ENCODE measurements at regions not wholly inside any gene's neighbourhood (a gene's known extent, or its start where the extent isn't known, plus 50 kb on each side); places are given as distances from the start of the nearest gene placed in this dataset.
"Not testable (repeated sequence)": the region's sequence is repeated elsewhere in the genome, so short reads cannot be mapped to it uniquely, and the experiment has no call there.

GRCh38 chr4:84126061-84126787, 372.9 kb downstream of the NKX6-1 start:
- DNase-seq (ENCODE audit: low read depth) = no peak
- TF ChIP-seq POLR2A (IDR thresholded peaks at IDR 0.05; ENCODE audit: extremely low read depth, insufficient read length) = no peak
- TF ChIP-seq, protein P1, sequence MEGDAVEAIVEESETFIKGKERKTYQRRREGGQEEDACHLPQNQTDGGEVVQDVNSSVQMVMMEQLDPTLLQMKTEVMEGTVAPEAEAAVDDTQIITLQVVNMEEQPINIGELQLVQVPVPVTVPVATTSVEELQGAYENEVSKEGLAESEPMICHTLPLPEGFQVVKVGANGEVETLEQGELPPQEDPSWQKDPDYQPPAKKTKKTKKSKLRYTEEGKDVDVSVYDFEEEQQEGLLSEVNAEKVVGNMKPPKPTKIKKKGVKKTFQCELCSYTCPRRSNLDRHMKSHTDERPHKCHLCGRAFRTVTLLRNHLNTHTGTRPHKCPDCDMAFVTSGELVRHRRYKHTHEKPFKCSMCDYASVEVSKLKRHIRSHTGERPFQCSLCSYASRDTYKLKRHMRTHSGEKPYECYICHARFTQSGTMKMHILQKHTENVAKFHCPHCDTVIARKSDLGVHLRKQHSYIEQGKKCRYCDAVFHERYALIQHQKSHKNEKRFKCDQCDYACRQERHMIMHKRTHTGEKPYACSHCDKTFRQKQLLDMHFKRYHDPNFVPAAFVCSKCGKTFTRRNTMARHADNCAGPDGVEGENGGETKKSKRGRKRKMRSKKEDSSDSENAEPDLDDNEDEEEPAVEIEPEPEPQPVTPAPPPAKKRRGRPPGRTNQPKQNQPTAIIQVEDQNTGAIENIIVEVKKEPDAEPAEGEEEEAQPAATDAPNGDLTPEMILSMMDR (IDR thresholded peaks at IDR 0.05; ENCODE audit: low read depth, low read length) = no peak
- TF ChIP-seq, protein P2, sequence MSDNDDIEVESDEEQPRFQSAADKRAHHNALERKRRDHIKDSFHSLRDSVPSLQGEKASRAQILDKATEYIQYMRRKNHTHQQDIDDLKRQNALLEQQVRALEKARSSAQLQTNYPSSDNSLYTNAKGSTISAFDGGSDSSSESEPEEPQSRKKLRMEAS (IDR thresholded peaks at IDR 0.05; ENCODE audit: low read depth, low read length) = no peak
- TF ChIP-seq MYC (IDR thresholded peaks at IDR 0.05; ENCODE audit: low read depth, low read length) = no peak
- H3K4me3 ChIP-seq (ENCODE audit: low read depth, low read length) = no peak overlapping the region

- DNase-seq (ENCODE audit: low read depth) = no peak
- H3K4me3 ChIP-seq (ENCODE audit: low read depth, low read length) = no peak overlapping the region
- no peak for TF ChIP-seq POLR2A (IDR thresholded peaks at IDR 0.05; ENCODE audit: extremely low read depth, insufficient read length)
- TF ChIP-seq MYC (IDR thresholded peaks at IDR 0.05; ENCODE audit: low read depth, low read length) = no peak
- TF ChIP-seq, protein P2 (IDR thresholded peaks at IDR 0.05; ENCODE audit: low read depth, low read length) = no peak
- TF ChIP-seq, protein P1 (IDR thresholded peaks at IDR 0.05; ENCODE audit: low read depth, low read length) = no peak
Observed at GRCh38 chr4:84110040-84110439, 389.1 kb downstream of the NKX6-1 start.

DNA sequence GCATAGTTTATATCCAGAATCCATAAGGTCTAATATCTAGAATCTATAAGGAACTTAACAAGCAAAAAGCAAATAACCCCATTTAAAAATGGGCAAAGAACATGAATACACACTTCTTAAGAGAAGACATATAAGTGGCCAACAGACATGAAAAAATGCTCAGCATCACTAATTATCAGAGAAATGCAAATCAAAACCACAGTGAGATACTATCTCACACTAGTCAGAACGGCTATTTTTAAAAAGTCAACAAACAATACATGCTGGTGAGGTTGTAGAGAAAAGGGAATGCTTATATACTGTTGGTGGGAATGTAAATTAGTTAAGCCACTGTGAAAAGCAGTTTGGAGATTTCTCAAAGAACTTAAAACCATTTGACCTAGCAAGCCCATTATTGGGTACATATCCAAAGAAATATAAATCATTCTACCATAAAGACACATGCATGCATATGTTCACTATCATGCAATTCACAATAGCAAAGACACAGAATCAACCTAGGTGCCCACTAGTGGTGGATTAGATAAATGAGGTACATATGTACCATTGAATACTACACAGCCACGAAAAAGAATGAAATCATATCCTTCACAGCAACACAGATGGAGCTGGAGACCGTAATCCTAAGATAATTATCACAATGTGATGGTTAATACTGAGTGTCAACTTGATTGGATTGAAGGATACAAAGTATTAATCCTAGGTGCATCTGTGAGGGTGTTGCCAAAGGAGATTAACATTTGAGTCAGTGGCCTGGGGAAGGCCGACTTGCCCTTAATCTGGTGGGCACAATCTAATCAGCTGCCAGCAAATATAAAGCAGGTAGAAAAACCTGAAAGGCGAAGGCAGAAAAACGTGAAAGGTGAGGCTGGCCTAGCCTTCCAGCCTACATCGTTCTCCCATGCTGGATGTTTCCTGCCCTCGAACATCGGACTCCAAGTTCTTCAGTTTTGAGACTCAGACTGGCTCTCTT, 397.2 kb downstream of the NKX6-1 start:
- not testable (repeated sequence) for H3K4me3 ChIP-seq (ENCODE audit: low read depth, low read length); DNase-seq (ENCODE audit: low read depth)

DNA sequence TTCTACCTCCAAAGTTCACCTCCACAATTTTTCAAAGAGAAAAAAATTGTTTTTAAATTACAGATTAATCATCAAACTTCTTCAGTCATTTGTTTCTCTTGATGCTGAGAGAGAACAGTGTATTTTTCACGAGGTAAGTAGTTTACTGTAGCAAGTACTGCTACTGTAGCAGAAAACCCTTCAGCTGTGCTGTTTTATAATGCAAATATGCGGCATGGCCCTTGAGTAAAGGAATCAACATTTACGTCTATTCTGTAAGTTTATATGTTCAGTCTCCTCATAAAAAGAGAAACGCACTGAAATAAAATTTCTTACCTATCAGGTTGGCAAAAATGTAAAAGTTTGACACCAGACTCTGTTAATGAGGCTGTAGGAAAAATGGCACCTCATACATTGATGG, 399.0 kb downstream of the NKX6-1 start:
- TF ChIP-seq, protein P2 (IDR thresholded peaks at IDR 0.05; ENCODE audit: low read depth, low read length) = no peak
- TF ChIP-seq, protein P1 (IDR thresholded peaks at IDR 0.05; ENCODE audit: low read depth, low read length) = no peak
- TF ChIP-seq POLR2A (IDR thresholded peaks at IDR 0.05; ENCODE audit: extremely low read depth, insufficient read length) (no peak), MYC (IDR thresholded peaks at IDR 0.05; ENCODE audit: low read depth, low read length) (no peak)
- no peak overlapping the region for H3K4me3 ChIP-seq (ENCODE audit: low read depth, low read length)
- DNase-seq (ENCODE audit: low read depth) = no peak

GRCh38 chr4:84099599-84099998, 399.5 kb downstream of the NKX6-1 start:
- H3K4me3 ChIP-seq (ENCODE audit: low read depth, low read length) = no peak overlapping the region
- TF ChIP-seq, protein P2 (IDR thresholded peaks at IDR 0.05; ENCODE audit: low read depth, low read length) = no peak
- TF ChIP-seq MYC (IDR thresholded peaks at IDR 0.05; ENCODE audit: low read depth, low read length) (no peak), POLR2A (IDR thresholded peaks at IDR 0.05; ENCODE audit: extremely low read depth, insufficient read length) (no peak)
- TF ChIP-seq, protein P1 (IDR thresholded peaks at IDR 0.05; ENCODE audit: low read depth, low read length) = no peak
- DNase-seq (ENCODE audit: low read depth) = no peak

GRCh38 chr4:84091266-84091665, 407.8 kb downstream of the NKX6-1 start:
- no peak for DNase-seq (ENCODE audit: low read depth)
- TF ChIP-seq, protein P1 (IDR thresholded peaks at IDR 0.05; ENCODE audit: low read depth, low read length) = no peak
- TF ChIP-seq MYC (IDR thresholded peaks at IDR 0.05; ENCODE audit: low read depth, low read length) (no peak), POLR2A (IDR thresholded peaks at IDR 0.05; ENCODE audit: extremely low read depth, insufficient read length) (no peak)
- TF ChIP-seq, protein P2 (IDR thresholded peaks at IDR 0.05; ENCODE audit: low read depth, low read length) = no peak
- no peak overlapping the region for H3K4me3 ChIP-seq (ENCODE audit: low read depth, low read length)
